ENCODE measurements at regions not wholly inside any gene's neighbourhood (a gene's known extent, or its start where the extent isn't known, plus 50 kb on each side); places are given as distances from the start of the nearest gene placed in this dataset.
A peak's percentile ranks its signal among the peaks of the same experiment; 100 is the strongest.

DNA sequence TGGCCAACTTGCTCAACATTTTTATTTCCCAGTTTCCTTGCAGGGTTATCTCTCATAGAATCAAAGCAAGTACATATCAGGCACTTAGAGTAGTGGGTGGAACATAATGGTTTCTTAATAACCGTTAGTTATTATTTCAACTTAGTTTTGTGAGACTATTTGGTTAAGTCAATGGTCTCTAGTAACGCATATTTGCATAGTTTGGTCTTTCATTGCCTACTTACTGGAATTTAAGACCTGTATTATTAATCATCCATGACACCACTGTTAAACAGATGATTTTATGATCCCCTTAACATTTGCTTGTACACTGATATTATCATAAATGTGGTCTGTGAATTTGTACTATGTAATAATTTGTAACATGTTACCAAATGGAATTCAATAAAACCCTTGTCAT lies 70.9 kb upstream of the SMIM31 start:
- no peaks in the 10 kb centered on the region for H3K36me3 ChIP-seq (ENCODE audit: control insufficient read depth, insufficient read depth, low read length)
- H3K27me3 ChIP-seq (replicated peaks; ENCODE audit: control insufficient read depth, insufficient read depth, low read length) = no peaks in the 10 kb centered on the region
- H3K4me3 ChIP-seq (replicated peaks; ENCODE audit: low read depth, low read length) = no peak overlapping the region
- DNase-seq (ENCODE audit: extremely low read depth, insufficient read length) = no peak
- TF ChIP-seq, protein P1, sequence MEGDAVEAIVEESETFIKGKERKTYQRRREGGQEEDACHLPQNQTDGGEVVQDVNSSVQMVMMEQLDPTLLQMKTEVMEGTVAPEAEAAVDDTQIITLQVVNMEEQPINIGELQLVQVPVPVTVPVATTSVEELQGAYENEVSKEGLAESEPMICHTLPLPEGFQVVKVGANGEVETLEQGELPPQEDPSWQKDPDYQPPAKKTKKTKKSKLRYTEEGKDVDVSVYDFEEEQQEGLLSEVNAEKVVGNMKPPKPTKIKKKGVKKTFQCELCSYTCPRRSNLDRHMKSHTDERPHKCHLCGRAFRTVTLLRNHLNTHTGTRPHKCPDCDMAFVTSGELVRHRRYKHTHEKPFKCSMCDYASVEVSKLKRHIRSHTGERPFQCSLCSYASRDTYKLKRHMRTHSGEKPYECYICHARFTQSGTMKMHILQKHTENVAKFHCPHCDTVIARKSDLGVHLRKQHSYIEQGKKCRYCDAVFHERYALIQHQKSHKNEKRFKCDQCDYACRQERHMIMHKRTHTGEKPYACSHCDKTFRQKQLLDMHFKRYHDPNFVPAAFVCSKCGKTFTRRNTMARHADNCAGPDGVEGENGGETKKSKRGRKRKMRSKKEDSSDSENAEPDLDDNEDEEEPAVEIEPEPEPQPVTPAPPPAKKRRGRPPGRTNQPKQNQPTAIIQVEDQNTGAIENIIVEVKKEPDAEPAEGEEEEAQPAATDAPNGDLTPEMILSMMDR (IDR thresholded peaks at IDR 0.05; ENCODE audit: insufficient read depth, low read length, poor library complexity, severe bottlenecking) = no peak

DNA sequence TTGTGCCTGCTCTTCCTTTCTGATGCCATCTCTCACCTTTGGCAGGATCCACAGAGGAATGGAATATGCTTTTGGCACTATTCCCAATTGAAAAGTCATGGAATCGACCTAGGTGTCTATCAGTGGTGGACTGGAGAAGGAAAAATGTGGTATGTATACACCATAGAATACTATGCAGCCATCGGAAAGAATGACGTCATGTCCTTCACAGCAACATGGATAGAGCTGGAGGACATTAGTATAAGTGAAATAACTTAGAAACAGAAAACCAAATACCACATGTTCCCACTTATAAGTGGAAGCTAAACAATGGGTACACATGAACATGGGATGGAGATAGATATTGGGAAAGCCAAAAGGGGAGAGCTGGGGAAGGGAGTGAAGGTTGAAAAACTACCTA lies 58.3 kb upstream of the SMIM31 start:
- DNase-seq (ENCODE audit: extremely low read depth, insufficient read length) = no peak
- H3K4me3 ChIP-seq (replicated peaks; ENCODE audit: low read depth, low read length) = no peak overlapping the region
- no peaks in the 10 kb centered on the region for H3K27me3 ChIP-seq (replicated peaks; ENCODE audit: control insufficient read depth, insufficient read depth, low read length)
- TF ChIP-seq, protein P1 (IDR thresholded peaks at IDR 0.05; ENCODE audit: insufficient read depth, low read length, poor library complexity, severe bottlenecking) = no peak
- no peaks in the 10 kb centered on the region for H3K36me3 ChIP-seq (ENCODE audit: control insufficient read depth, insufficient read depth, low read length)

DNA sequence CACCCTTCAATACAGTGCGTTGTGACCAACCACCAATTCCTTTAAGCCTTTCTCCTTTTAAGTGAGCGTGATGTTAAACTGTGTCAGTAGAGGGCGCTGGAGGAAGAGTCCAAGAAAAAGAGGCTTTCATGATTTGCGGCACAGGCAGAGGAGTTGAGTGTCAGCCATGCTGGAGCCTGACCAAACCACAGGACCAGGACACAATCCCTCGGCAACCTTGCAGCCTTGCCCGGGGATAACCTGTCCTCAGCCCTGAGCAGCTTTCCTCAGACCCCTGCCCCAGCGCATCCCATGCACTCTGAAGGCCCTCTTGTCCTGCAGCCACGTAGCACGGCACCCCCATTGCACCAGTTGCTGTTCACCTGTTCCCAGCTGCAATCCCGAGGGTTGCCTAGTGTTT lies 53.5 kb upstream of the SMIM31 start:
- DNase-seq (ENCODE audit: extremely low read depth, insufficient read length) = peak; percentile 29
- Histone ChIP-seq H3K4me3 (replicated peaks; ENCODE audit: low read depth, low read length) (no peak overlapping the region), H3K36me3 (ENCODE audit: control insufficient read depth, insufficient read depth, low read length) (no peaks in the 10 kb centered on the region), H3K27me3 (replicated peaks; ENCODE audit: control insufficient read depth, insufficient read depth, low read length) (no peaks in the 10 kb centered on the region)
- TF ChIP-seq, protein P1 (IDR thresholded peaks at IDR 0.05; ENCODE audit: insufficient read depth, low read length, poor library complexity, severe bottlenecking) = peak; percentile 54

DNA sequence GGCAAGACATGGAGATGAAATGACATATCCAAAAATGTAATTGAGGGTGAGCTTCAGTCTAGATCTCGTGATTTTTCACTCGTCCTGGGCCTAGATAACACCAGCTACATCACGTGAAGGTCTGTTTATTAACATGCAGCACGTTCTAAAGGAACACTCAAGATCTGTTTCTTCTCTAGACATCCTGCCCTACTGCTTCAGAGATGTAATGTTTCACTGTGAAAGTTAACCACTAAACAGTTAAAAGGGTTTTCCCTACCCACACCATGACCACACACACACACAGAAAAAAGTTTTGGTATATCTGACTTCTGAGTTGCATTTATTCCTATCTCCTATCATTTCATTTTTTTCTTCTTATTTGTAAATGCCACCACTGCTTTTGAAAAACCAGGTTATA lies 52.3 kb upstream of the SMIM31 start:
- Histone ChIP-seq H3K27me3 (replicated peaks; ENCODE audit: control insufficient read depth, insufficient read depth, low read length) (no peaks in the 10 kb centered on the region), H3K4me3 (replicated peaks; ENCODE audit: low read depth, low read length) (no peak overlapping the region), H3K36me3 (ENCODE audit: control insufficient read depth, insufficient read depth, low read length) (no peaks in the 10 kb centered on the region)
- no peak for DNase-seq (ENCODE audit: extremely low read depth, insufficient read length)
- TF ChIP-seq, protein P1 (IDR thresholded peaks at IDR 0.05; ENCODE audit: insufficient read depth, low read length, poor library complexity, severe bottlenecking) = no peak

Data from GM06990 (cell line).